Fibroblast of lung (primary cell): ENCODE measurements at regions not wholly inside any gene's neighbourhood (a gene's known extent, or its start where the extent isn't known, plus 50 kb on each side); places are given as distances from the start of the nearest gene placed in this dataset.

Experiments used
- EZH2 ChIP-seq: IDR thresholded peaks from 2 replicates; pipeline ENCODE4 v1.5.1; 2012; ENCODE audit warnings: low read length, control low read depth, mild to moderate bottlenecking; ENCODE audit errors: missing control alignments
- TF ChIP-seq, protein P1 (sequence below), 2 donors: IDR thresholded peaks in 1 of 2; conservative IDR thresholded peaks in 1 of 2; 1 replicate in 1 of 2; 2 replicates in 1 of 2; pipeline ENCODE4 v1.5.1; 2011 to 2012; ENCODE audit warnings: low read length in 2 of 2, control low read depth in 1 of 2, inconsistent platforms in 1 of 2, low read depth in 1 of 2, mild to moderate bottlenecking in 1 of 2

DNA sequence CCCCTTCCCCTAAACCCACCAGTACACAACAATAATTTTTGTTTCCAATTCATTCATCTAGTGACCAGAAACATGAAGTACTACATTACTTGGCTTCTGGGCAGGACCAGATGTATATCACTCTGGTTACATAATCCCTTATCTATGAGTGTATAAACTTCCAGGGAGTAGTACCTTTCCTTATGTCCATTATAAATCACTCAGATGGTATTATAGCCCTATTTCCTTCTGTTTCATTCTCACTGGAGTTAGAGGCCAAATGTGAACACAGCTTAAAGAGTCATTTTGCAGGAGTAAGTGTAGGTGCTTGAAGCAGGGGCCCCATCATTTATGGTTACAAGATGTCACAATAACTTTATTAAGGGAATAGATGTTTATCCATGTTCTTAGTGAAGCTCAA, 894.4 kb upstream of the NXPH2 start:
- TF ChIP-seq, protein P1, sequence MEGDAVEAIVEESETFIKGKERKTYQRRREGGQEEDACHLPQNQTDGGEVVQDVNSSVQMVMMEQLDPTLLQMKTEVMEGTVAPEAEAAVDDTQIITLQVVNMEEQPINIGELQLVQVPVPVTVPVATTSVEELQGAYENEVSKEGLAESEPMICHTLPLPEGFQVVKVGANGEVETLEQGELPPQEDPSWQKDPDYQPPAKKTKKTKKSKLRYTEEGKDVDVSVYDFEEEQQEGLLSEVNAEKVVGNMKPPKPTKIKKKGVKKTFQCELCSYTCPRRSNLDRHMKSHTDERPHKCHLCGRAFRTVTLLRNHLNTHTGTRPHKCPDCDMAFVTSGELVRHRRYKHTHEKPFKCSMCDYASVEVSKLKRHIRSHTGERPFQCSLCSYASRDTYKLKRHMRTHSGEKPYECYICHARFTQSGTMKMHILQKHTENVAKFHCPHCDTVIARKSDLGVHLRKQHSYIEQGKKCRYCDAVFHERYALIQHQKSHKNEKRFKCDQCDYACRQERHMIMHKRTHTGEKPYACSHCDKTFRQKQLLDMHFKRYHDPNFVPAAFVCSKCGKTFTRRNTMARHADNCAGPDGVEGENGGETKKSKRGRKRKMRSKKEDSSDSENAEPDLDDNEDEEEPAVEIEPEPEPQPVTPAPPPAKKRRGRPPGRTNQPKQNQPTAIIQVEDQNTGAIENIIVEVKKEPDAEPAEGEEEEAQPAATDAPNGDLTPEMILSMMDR (conservative IDR thresholded peaks at IDR 0.05 in 1 of 2, IDR thresholded peaks at IDR 0.05 in 1 of 2; ENCODE audit: low read depth in 1 of 2, low read length in 2 of 2): no peak
- TF ChIP-seq EZH2: no peak
